K562 (cell line): ENCODE measurements at regions not wholly inside any gene's neighbourhood (a gene's known extent, or its start where the extent isn't known, plus 50 kb on each side); places are given as distances from the start of the nearest gene placed in this dataset.

Experiments used
- ATAC-seq: fragments of 200-7000 bp; cut with Tn5 transposase; 3 replicates; pipeline ENCODE4 v1.9.1; 2020; ENCODE audit warnings: moderate library complexity
- BruUV-seq: library from RNA; stranded (reverse); fragments of 400-500 nt; replicated peaks from 2 replicates; lab custom pipeline; 2021; lab: Mats Ljungman, UMichigan
- CTCF ChIA-PET: fragments of 300-600 bp; formaldehyde crosslinking; extraction: SDS; loops from one replicate; lab custom pipeline; 2021; ENCODE audit warnings: low intra/inter-chr PET ratio; lab: Yijun Ruan, JAX
- POLR2A ChIA-PET: fragments of 300-600, 350-650 bp; sonication (Branson Sonifier 250); formaldehyde crosslinking; extraction: SDS; loops from one replicate; lab custom pipeline; 2021; ENCODE audit warnings: antibody characterized with exemption, inconsistent platforms; lab: Yijun Ruan, JAX
- DNase-seq, 4 experiments: peaks; one replicate each; pipeline versions ENCODE4 v3.0.0 to v3.0.0-alpha.2; 2011 to 2018; ENCODE audit warnings: low spot score in 3 of 4, mixed read lengths in 3 of 4; ENCODE audit errors: extremely low read depth in 1 of 4
- FAIRE-seq: peaks from 2 replicates; lab custom pipeline; 2011; peaks lifted over from hg19 to GRCh38; lab: Jason Lieb, UNC
- H2AFZ ChIP-seq: 2 replicates; pipeline ENCODE4 v1.6.0; 2011; ENCODE audit warnings: low read depth, low read length, control low read depth, inconsistent platforms
- H3K27ac ChIP-seq: fragments of 200-600 bp; 3 replicates; pipeline ENCODE4 v1.8.0; 2011; ENCODE audit warnings: low read depth, mild to moderate bottlenecking, control low read depth, inconsistent platforms, low read length, moderate library complexity, mixed read lengths; ENCODE audit errors: extremely low read depth
- H3K27me3 ChIP-seq, 2 experiments: fragments of 300-600 bp in 1 of 2; 2 replicates in 1 of 2; 3 replicates in 1 of 2; pipeline versions ENCODE4 v1.6.0 to v1.8.0; 2011; ENCODE audit warnings: inconsistent platforms in 2 of 2, low read length in 2 of 2, mild to moderate bottlenecking in 1 of 2, mixed read lengths in 1 of 2, moderate library complexity in 1 of 2; ENCODE audit not compliant: control insufficient read depth in 2 of 2, insufficient read depth in 2 of 2
- H3K36me3 ChIP-seq: fragments of 300-600 bp; 3 replicates; pipeline ENCODE4 v1.8.0; 2011; ENCODE audit warnings: mild to moderate bottlenecking, low read length, inconsistent platforms; ENCODE audit not compliant: control insufficient read depth, insufficient read depth
- H3K4me1 ChIP-seq, 2 experiments: fragments of 200-600 bp in 1 of 2; replicated peaks in 1 of 2; 2 replicates in 1 of 2; 3 replicates in 1 of 2; pipeline versions ENCODE4 v1.5.1 to v1.8.0; 2011; ENCODE audit warnings: inconsistent platforms in 2 of 2, low read length in 2 of 2, mild to moderate bottlenecking in 1 of 2, mixed read lengths in 1 of 2, moderate library complexity in 1 of 2; ENCODE audit not compliant: control insufficient read depth in 2 of 2, insufficient read depth in 2 of 2
- H3K4me2 ChIP-seq: 2 replicates; pipeline ENCODE4 v1.6.1; 2011; ENCODE audit warnings: low read length, control low read depth, inconsistent platforms, mixed read lengths; ENCODE audit not compliant: insufficient read depth
- H3K4me3 ChIP-seq: fragments of 200-600 bp; sonication (generic), shearing (Covaris generic); 2 replicates; pipeline ENCODE4 v1.5.1; 2016; ENCODE audit warnings: control low read depth, inconsistent platforms
- H3K79me2 ChIP-seq: fragments of 200-600 bp; 3 replicates; pipeline ENCODE4 v1.8.0; 2011; ENCODE audit warnings: low read length, inconsistent platforms; ENCODE audit not compliant: control insufficient read depth, insufficient read depth
- H3K9ac ChIP-seq, 2 experiments: 2 replicates each; pipeline versions ENCODE4 v1.6.0 to v1.6.1; 2011; ENCODE audit warnings: low read depth in 2 of 2, low read length in 2 of 2, control low read depth in 1 of 2, inconsistent platforms in 1 of 2, mild to moderate bottlenecking in 1 of 2, mixed read lengths in 1 of 2; ENCODE audit not compliant: insufficient read depth in 1 of 2
- H3K9me1 ChIP-seq: one replicate; pipeline ENCODE4 v1.6.0; 2011; ENCODE audit warnings: inconsistent platforms, mild to moderate bottlenecking, low read length, moderate library complexity; ENCODE audit not compliant: control insufficient read depth, insufficient read depth
- H3K9me3 ChIP-seq: replicated peaks from 2 replicates; pipeline ENCODE4 v1.5.1; 2011; ENCODE audit warnings: low read depth, low read length, inconsistent platforms; ENCODE audit not compliant: control insufficient read depth, insufficient read depth
- H4K20me1 ChIP-seq: replicated peaks from 2 replicates; pipeline ENCODE4 v1.6.1; 2011; ENCODE audit warnings: low read length, inconsistent platforms, mixed read lengths; ENCODE audit not compliant: control insufficient read depth, insufficient read depth
- BRD4 ChIP-seq: fragments of 200-600 bp; sonication (generic); IDR thresholded peaks from 2 replicates; pipeline ENCODE4 v1.6.1; 2017; ENCODE audit warnings: inconsistent platforms
- DDX20 ChIP-seq: fragments of 450-650 bp; IDR thresholded peaks from 2 replicates; pipeline ENCODE4 v1.6.1; 2016; ENCODE audit warnings: missing genetic modification characterization, low read depth, mild to moderate bottlenecking, missing compliant biosample characterization, moderate library complexity
- DMBX1 ChIP-seq: fragments of 250-450 bp; sonication (Bioruptor Pico); IDR thresholded peaks from 2 replicates; pipeline ENCODE4 v1.8.0; 2022; ENCODE audit warnings: inconsistent platforms, mild to moderate bottlenecking, moderate library complexity, borderline replicate concordance
- NCOA4 ChIP-seq: fragments of 450-650 bp; IDR thresholded peaks from 2 replicates; pipeline ENCODE4 v1.6.1; 2018; ENCODE audit warnings: mild to moderate bottlenecking; ENCODE audit not compliant: partially characterized antibody
- PTBP1 ChIP-seq: fragments of 200-400 bp; formaldehyde crosslinking; IDR thresholded peaks from 2 replicates; pipeline ENCODE4 v1.6.1; 2017; ENCODE audit warnings: low read depth, low read length
- RBBP5 ChIP-seq: fragments of 200-600 bp; sonication (generic); IDR thresholded peaks from 2 replicates; pipeline ENCODE4 v1.6.1; 2012; ENCODE audit warnings: borderline replicate concordance, mild to moderate bottlenecking, low read length, control low read depth, inconsistent platforms; ENCODE audit not compliant: insufficient read depth, poor library complexity, severe bottlenecking
- ZNF143 ChIP-seq: sonication (generic); formaldehyde crosslinking; IDR thresholded peaks from 2 replicates; pipeline ENCODE4 v1.9.0; 2022; ENCODE audit warnings: mild to moderate bottlenecking, missing genetic modification reagents
- ZNF274 ChIP-seq: IDR thresholded peaks from 2 replicates; pipeline ENCODE4 v1.6.1; 2011; ENCODE audit warnings: low read depth, mild to moderate bottlenecking, low read length, moderate library complexity, borderline replicate concordance
- WGBS: fragments of 100-300 bp; shearing (Covaris generic); methylation state at CpG from one replicate; pipeline ENCODE4 v1.1.6; 2016; ENCODE audit warnings: low coverage, mixed read lengths; ENCODE audit not compliant: insufficient coverage; ENCODE audit errors: missing lambda C conversion rate; 5-methylcytosine and 5-hydroxymethylcytosine counted together
- in situ Hi-C: fragments of 300-500 bp; cut with MboI; formaldehyde crosslinking; loops from 4 replicates; pipeline ENCODE4 v1.15.0; 2018; ENCODE audit warnings: inconsistent platforms, mixed read lengths
- intact Hi-C: fragments of 100-400 bp; cut with micrococcal nuclease; formaldehyde crosslinking; loops from 2 replicates; pipeline ENCODE4 v1.14.2; 2022

DNA sequence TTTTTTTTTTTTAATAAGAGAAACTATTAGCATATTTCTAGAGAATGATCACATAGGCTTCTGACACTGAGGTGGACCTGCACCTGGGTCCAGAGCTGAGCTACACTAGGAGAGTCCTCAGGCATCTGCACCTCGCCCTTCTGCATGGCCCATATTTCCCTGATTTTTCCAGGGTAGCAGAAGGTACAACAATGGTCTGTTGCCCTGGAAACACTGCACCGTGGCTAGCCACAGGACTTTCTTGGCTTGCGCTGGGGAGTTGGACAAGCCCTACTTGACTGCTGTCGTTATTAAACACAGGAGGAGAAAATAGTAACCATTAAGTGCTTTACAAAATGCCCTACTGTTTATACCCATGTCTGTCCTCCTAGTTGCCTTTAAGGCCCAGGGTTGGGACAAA is 615.7 kb upstream of the MEF2C start:
- Histone ChIP-seq H3K27ac (no peak overlapping the region), H3K9ac (no peak overlapping the region), H3K4me1 (no peaks in the 10 kb centered on the region), H3K9me3 (no peaks in the 10 kb centered on the region), H2AFZ (no peak overlapping the region), H3K4me3 (no peak overlapping the region), H3K9me1 (no peaks in the 10 kb centered on the region), H4K20me1 (no peaks in the 10 kb centered on the region), H3K36me3 (no peaks in the 10 kb centered on the region), H3K27me3 (no peaks in the 10 kb centered on the region), H3K79me2 (no peaks in the 10 kb centered on the region), H3K4me2 (no peak overlapping the region)
- FAIRE-seq (no peak), ATAC-seq (no peak), DNase-seq (no peak)
- CTCF ChIA-PET: interaction anchor here (0.5 kb wide), 1 partner anchor 1934 kb away, joined by 3 read pairs; no protein-coding TSS in a partner anchor
- no peak for TF ChIP-seq NCOA4
- no peak for TF ChIP-seq PTBP1
- TF ChIP-seq DDX20 (tag): no peak
- no peak for TF ChIP-seq DMBX1
- no peak for TF ChIP-seq ZNF274
- TF ChIP-seq RBBP5: no peak
- TF ChIP-seq ZNF143 (CRISPR knock-in tag): no peak
- no peak for TF ChIP-seq BRD4
- 17% methylated on average over 4 of the region's 4 CpGs for WGBS
- POLR2A ChIA-PET: no interaction called here
- in situ Hi-C loops (no loop called here), intact Hi-C loops (no loop called here)
- BruUV-seq: no TSS peak
